ENCODE measurements at regions not wholly inside any gene's neighbourhood (a gene's known extent, or its start where the extent isn't known, plus 50 kb on each side); places are given as distances from the start of the nearest gene placed in this dataset.
"Not testable (repeated sequence)": the region's sequence is repeated elsewhere in the genome, so short reads cannot be mapped to it uniquely, and the experiment has no call there.

DNA sequence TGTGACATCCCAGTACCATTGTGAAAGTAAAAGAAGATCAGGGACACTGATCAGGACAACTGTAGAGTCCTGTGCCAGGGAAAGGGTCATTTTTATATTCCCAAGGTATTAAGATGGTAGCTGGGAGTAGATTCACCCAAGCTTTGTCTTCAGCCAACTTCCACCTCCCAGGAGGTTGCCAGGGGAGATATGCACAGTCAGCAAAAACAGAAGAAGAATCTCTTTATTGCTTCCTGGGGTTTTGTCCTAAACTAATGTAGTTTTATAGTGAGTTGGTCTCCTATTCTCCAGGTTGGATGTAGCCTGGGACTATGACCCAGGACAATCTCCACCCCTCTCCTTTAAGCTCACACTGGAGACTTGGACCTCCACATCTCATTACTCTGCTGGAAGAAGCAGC lies 139.2 kb downstream of the RAMP3 start:
- no peak overlapping the region for H3K4me3 ChIP-seq (ENCODE audit: control insufficient read depth, low read depth, low read length)
- TF ChIP-seq, protein P1, sequence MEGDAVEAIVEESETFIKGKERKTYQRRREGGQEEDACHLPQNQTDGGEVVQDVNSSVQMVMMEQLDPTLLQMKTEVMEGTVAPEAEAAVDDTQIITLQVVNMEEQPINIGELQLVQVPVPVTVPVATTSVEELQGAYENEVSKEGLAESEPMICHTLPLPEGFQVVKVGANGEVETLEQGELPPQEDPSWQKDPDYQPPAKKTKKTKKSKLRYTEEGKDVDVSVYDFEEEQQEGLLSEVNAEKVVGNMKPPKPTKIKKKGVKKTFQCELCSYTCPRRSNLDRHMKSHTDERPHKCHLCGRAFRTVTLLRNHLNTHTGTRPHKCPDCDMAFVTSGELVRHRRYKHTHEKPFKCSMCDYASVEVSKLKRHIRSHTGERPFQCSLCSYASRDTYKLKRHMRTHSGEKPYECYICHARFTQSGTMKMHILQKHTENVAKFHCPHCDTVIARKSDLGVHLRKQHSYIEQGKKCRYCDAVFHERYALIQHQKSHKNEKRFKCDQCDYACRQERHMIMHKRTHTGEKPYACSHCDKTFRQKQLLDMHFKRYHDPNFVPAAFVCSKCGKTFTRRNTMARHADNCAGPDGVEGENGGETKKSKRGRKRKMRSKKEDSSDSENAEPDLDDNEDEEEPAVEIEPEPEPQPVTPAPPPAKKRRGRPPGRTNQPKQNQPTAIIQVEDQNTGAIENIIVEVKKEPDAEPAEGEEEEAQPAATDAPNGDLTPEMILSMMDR (conservative IDR thresholded peaks at IDR 0.05; ENCODE audit: control insufficient read depth, insufficient read depth, low read depth, low read length), result no peak
- DNase-seq (ENCODE audit: low read depth), result no peak

DNA sequence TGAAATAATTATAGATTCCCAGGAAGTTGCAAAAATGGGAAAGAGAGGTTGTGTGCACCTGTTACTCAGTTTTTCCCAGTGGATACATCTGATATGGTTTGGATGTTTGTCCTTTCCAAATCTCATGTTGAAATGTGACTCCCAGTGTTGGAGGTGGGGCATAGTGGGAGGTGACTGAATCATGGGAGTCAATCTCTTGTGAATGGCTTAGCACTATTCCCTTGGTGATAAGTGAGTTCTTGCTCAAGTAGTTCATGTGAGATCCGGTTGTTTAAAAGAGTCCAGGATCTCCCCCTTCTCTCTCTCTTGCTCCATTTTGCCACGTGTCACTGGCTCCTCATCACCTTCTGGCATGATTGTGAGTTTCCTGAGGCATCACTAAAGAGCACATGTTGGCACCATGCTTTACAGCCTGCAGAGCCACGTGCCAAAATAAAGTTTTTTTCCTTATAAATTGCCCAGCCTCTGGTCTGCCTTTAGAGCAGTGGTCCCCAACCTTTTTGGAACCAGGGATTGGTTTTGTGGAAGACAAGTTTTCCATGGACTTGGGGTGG lies 149.2 kb downstream of the RAMP3 start:
- no peak overlapping the region for H3K4me3 ChIP-seq (ENCODE audit: control insufficient read depth, low read depth, low read length)
- DNase-seq (ENCODE audit: low read depth), result no peak
- TF ChIP-seq, protein P1 (conservative IDR thresholded peaks at IDR 0.05; ENCODE audit: control insufficient read depth, insufficient read depth, low read depth, low read length), result no peak

DNA sequence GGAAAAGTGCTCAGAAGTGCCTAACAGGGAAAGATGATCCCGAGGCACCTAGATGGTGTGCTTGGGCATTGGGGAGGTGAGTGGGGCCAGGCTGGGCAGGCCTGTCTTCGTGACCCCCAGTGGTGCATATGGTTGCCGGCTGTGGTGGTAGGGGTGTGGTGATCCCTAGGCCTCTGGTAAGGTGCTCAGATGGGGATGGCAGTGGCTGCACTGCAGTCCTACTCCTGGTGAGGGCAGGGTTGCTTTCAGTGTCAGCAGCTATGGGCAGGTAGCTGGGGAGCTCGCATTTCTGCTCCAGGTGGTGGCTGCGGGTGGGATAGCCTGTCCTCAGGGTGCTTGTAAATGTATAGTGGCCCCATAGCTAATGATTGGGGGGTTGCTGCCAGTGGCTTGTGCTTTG lies 154.0 kb downstream of the RAMP3 start:
- H3K4me3 ChIP-seq (ENCODE audit: control insufficient read depth, low read depth, low read length), result no peak overlapping the region
- TF ChIP-seq, protein P1 (conservative IDR thresholded peaks at IDR 0.05; ENCODE audit: control insufficient read depth, insufficient read depth, low read depth, low read length), result no peak
- no peak for DNase-seq (ENCODE audit: low read depth)

DNA sequence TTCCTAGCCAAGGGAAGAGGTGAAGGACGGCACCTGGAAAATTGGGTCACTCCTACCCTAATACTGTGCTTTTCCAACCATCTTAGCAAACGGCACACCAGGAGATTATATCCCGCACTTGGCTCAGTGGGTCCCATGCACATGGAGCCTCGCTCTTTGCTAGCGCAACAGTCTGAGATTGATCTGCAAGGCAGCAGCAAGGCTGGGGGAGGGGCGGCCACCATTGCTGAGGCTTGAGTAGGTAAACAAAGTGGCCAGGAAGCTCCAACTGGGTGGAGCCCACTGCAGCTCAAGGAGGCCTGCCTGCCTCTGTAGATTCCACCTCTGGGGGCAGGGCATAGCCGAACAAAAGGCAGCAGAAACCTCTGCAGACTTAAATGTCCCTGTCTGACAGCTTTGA lies 157.9 kb downstream of the RAMP3 start:
- DNase-seq (ENCODE audit: low read depth); H3K4me3 ChIP-seq (ENCODE audit: control insufficient read depth, low read depth, low read length): not testable (repeated sequence)

DNA sequence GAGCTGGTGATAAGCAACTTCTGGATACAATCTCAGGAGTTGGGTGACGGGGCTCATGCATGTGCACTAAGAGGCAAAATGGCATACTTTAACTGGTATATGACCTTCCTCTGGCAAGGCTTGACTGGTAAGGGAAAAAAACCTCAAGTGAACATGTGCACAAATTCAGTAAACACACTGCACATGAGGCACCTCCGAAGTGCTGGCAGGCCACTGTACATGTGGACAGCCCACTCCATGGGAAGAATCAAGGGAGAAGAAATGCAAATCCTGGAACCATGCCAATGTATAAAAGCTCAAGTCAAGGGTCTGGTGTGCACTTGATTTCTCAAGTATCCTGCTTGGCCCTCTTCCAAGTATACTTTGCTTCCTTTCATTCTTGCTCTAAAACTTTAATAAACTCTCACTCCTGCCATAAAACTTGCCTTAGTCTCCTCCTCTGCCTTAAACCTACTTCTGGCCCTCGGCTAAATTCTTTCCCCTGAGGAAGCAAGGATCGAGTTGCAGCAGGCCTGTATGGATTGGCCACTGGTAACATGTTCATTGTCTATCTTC lies 167.2 kb downstream of the RAMP3 start:
- TF ChIP-seq, protein P1 (conservative IDR thresholded peaks at IDR 0.05; ENCODE audit: control insufficient read depth, insufficient read depth, low read depth, low read length), result no peak
- no peak for DNase-seq (ENCODE audit: low read depth)
- no peak overlapping the region for H3K4me3 ChIP-seq (ENCODE audit: control insufficient read depth, low read depth, low read length)

DNA sequence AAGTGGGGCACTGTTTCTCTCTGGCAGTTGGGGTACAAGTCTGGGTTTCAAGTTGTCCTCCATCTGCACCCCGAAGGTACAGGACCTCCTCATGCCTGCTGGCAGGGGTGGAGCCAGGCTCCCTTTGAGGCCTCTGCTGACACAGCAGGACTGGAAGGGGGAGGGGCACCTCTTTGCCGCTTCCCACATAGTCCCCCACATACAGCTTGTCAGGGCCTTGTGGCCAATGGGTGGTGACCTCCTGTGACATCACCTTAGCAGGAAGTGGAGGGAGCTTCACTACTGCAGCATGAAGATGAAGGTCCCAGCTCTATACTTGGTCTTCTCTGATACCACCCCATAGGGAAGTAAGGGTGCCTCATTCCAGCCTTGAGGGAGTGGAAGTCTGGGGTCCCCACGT lies 167.8 kb downstream of the RAMP3 start:
- no peak overlapping the region for H3K4me3 ChIP-seq (ENCODE audit: control insufficient read depth, low read depth, low read length)
- DNase-seq (ENCODE audit: low read depth), result no peak
- TF ChIP-seq, protein P1 (conservative IDR thresholded peaks at IDR 0.05; ENCODE audit: control insufficient read depth, insufficient read depth, low read depth, low read length), result no peak

DNA sequence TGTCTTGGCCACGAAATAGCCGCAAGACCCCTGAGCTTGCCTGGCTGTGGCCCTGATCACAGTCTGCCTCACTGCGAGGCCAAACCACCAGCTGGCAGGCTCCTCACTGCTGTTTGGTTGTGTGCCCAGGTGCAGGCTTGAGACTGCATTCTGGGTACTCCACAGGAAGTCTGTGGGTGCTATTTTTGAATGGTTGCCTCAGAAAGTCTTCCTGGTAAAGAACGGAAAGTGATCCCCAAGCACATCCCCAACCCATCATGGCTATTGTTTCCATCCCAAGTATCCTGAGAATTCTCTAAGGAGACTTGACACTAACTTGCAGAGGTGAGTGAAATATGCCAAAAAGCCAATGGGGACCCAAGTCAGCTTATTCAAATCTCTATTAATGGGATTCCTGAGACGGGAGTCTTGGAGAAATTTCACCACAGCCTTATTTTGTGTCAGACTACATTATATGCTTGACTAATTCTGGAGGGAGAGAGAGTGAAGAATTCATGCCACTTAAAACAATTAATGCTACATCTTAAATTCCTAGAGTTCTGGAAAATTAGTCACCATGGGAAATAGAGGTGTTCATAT lies 170.9 kb downstream of the RAMP3 start:
- TF ChIP-seq, protein P1 (conservative IDR thresholded peaks at IDR 0.05; ENCODE audit: control insufficient read depth, insufficient read depth, low read depth, low read length), result no peak
- no peak overlapping the region for H3K4me3 ChIP-seq (ENCODE audit: control insufficient read depth, low read depth, low read length)

More for the DNA sequence above, 170.9 kb downstream of the RAMP3 start:
- no peak for DNase-seq (ENCODE audit: low read depth)

All from fibroblast of mammary gland (primary cell).